Activated CD8-positive, alpha-beta memory T cell treated with anti-CD3 and anti-CD28 coated beads for 36 hours (primary cell): ENCODE measurements at regions not wholly inside any gene's neighbourhood (a gene's known extent, or its start where the extent isn't known, plus 50 kb on each side); places are given as distances from the start of the nearest gene placed in this dataset.
"Not testable (repeated sequence)": the region's sequence is repeated elsewhere in the genome, so short reads cannot be mapped to it uniquely, and the experiment has no call there.

Experiments
- CTCF ChIA-PET: fragments of 350-600 bp; sonication (Branson Sonifier 250); formaldehyde crosslinking; loops from one replicate; lab custom pipeline; 2021; ENCODE audit warnings: antibody characterized with exemption; lab: Charles Lee
- POLR2A ChIA-PET: fragments of 350-600 bp; sonication (Branson Sonifier 250); formaldehyde crosslinking; loops from one replicate; lab custom pipeline; 2021; ENCODE audit warnings: antibody characterized with exemption; lab: Charles Lee

DNA sequence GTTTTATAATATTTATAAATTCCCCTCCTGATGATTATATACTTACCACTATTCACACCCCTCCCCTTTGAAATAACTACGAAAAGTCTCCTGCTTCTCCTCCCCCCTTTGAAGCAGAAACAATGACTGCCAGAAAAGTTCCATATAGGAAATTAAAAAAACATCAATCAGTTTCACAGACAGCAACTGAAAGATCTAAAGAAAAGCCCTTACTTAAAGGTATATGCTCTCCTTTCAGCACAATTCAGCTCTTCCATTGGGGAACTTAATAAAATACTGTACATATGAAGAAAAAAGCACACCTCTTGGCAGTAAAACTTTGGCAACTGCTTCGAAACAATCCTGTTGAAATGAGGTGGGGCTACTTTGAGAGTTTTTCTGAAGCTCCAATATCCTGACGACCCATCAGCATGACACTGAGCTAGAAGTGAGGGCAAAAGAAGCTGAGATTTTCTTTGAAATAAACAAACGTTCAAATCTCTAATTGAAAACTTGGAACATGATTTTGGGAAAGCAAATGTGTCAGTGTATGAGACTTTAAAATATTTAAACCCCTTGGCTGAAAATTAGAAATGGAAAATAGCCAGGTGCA, 147.6 kb upstream of the RXFP2 start:
- ChIA-PET CTCF (no interaction called here), POLR2A (no interaction called here)

DNA sequence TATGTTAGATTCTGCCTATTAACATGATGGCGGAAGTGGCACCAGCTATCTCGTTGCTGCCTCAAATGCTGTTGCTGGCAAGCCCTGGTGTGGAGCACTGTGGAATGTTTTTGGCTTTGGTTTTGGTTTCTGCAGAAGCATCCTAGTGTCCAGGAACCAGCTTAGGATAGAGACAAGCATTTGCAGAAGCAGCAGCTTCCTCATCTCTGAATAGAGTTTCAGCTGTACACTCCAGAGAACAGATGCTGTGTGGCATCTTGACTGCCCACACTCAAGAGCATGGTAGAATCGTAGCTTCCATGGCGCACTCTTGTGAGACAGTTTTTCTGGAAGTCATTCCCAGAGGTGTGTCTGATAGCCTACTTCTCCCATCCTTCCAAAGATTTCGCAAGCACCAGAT, 145.3 kb upstream of the RXFP2 start:
- CTCF ChIA-PET, result no interaction called here
- POLR2A ChIA-PET, result no interaction called here

DNA sequence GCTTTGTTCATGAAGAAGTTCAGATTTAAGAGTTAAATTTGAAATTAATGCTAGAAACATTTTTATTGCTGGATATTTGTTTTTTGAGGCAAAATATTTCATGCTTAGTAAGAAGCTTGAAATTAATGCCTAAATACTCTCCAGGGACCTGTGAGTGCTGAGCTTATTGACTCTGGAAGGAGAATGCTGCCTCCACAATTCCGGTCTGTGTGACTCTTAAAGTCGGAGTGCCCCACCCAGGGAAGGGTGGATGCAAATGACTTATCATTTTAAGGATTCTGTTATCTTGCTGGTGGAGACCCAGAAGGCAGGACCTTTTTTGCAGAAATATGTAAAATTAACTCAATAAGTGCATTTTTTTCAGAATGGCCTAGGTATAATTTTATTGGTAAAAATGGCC, 143.8 kb upstream of the RXFP2 start:
- CTCF ChIA-PET, result no interaction called here
- POLR2A ChIA-PET, result no interaction called here

- ChIA-PET POLR2A (no interaction called here), CTCF (no interaction called here)
Observed at GRCh38 chr13:31598990-31599389, 140.3 kb upstream of the RXFP2 start.

GRCh38 chr13:31605076-31605860, 134.1 kb upstream of the RXFP2 start:
- CTCF ChIA-PET, result no interaction called here
- POLR2A ChIA-PET, result no interaction called here

- POLR2A ChIA-PET, CTCF ChIA-PET: not testable (repeated sequence)
Observed at GRCh38 chr13:31607531-31607930, 131.8 kb upstream of the RXFP2 start.

GRCh38 chr13:31608780-31609179, 130.5 kb upstream of the RXFP2 start:
- POLR2A ChIA-PET, CTCF ChIA-PET: not testable (repeated sequence)

- CTCF ChIA-PET, result no interaction called here
- POLR2A ChIA-PET, result no interaction called here
Observed at GRCh38 chr13:31610270-31610998, 128.9 kb upstream of the RXFP2 start.

DNA sequence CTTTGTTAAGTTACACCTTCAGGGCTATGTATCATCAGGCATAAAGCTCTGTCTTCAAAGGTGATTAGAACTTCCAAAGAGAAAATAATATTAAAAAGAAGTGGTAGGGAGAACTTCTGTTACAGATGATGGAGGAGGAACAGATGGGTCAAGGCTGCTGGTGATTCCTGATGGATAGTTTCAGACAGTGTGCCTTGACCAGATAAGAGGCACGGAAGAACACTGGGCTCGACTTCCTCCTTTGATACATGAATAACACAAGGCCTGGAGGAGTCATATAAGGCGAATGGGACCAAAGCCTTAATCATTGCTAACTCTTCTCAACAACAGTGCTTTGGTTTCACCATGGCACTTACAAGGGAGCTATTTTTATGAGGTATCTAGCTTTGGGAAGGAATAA, 128.1 kb upstream of the RXFP2 start:
- POLR2A ChIA-PET, result no interaction called here
- CTCF ChIA-PET, result no interaction called here

GRCh38 chr13:31614073-31614472, 125.3 kb upstream of the RXFP2 start:
- ChIA-PET CTCF (no interaction called here), POLR2A (no interaction called here)

DNA sequence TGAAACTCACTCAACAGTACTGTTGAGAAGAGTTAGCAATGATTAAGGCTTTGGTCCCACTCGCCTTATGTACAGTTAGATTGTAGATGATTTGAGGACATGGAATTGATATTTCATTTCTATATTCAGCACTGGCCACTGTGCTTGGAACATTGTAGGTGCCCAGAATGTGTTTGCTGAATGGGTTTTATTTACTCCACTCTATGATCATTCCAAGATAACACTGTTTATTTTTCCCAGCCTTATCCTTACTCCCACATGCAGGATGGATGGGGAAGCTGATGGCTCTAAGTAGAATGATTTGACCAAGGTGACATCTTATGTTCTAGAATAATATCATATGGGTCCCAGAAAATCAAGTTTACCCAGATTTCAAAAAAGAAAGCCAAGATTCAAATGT, 124.6 kb upstream of the RXFP2 start:
- POLR2A ChIA-PET, result no interaction called here
- CTCF ChIA-PET, result no interaction called here

DNA sequence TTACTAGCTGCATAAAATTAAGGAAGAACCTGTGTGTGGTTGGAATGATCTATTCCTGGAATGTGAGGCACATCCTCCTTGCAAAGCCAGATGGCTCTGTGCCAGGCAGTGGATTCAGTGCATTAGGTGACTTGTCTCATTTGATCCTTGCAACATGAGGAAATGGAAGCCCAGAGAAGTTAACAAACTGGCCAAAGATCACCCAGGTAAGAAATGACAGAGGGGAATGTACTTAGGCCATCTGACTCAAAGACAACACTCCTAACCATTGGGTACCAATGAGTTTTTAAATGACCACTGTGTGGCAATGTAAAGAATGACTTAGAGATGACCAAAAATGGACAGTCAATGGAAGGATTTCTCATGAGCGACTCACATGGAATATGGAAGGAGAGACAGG, 114.2 kb upstream of the RXFP2 start:
- ChIA-PET POLR2A (no interaction called here), CTCF (no interaction called here)

- CTCF ChIA-PET, result no interaction called here
- POLR2A ChIA-PET, result no interaction called here
Observed at GRCh38 chr13:31627097-31627845, 112.1 kb upstream of the RXFP2 start.

DNA sequence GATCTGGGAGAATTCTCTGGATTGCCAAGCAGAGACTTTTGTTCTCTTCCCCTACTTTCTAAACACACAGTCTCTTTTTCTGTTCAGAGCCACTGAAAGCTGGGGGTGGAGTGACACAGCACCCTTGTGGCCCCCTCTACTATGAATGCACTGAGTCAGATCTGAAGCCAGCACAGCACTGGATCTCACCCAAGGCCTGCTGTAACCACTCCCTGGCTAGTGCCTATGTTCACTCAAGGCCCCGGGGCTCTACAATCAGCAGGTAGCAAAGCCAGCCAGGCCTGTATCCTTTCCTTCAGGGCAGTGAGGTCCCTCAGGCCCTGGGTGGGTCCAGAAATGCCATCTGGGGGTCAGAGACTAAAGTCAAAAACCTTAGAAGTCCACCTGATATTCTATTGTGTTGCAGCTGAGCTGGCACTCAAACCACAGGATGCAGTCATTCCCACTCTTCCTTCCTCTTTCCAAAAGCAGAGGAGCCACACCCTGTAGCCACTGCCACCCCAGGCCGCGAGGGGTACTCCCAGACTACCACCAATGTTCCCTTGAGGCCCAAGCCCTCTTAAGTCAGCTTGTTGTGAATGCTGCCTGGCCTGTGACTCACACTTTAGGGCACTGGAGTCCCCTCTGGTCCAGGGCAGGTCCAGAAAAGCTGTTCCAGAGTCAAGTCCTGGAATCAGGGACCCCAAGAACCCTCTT, 110.1 kb upstream of the RXFP2 start:
- CTCF ChIA-PET, result no interaction called here
- POLR2A ChIA-PET, result no interaction called here

DNA sequence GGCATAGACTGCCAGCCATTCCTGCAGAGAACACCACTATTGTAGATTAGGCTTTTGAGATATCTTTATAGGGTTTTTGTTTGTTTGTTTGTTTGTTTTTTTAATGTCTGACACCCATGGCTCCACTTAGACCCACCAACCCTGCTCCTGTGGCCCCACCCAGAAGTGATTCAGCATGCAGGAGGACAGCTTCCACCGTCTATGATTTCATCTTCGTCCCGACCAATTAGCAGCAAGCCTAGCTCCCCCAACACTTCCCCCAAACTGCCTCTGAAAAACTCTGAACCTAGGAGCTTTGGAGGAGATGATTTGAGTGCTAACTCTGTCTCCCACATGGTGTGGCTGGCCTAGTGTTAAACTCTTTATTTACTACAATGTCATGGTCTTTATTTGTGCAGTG, 108.3 kb upstream of the RXFP2 start:
- POLR2A ChIA-PET, result no interaction called here
- CTCF ChIA-PET, result no interaction called here

GRCh38 chr13:31631746-31632145, 107.6 kb upstream of the RXFP2 start:
- POLR2A ChIA-PET, result no interaction called here
- CTCF ChIA-PET, result no interaction called here

GRCh38 chr13:31638577-31638976, 100.7 kb upstream of the RXFP2 start:
- CTCF ChIA-PET, result no interaction called here

DNA sequence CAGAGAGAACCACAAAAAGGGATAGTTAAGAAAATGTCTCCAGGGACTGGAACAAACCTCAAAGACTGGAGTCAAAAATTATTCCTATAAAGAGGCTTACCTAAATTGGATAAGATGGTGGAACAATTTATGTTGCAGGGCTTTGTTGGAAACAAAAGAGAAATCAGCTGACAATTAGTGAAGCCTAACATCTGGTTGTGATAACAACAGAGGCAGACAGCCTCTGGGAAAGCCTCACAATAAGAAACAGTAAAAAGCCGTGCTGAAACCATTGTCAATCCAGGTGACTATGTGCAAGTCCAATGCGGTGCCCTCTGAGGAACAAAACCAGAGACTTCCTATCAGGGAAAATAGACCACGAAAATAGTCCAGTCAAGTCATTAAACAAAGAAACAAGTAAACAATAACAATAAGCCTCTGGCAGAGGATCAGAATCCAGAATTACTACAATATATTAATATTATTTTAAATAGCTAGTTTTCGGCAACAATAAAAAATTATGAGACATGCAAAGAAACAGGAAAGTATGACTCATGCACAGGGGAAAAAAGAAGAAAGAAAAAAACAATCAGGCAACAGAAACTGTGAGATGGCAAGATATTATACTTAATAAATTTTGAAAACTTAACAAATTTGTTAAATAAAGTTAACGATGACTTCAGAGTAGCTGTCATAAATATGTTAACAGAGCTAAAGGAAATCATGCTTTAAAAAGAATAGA, 99.7 kb upstream of the RXFP2 start:
- CTCF ChIA-PET, result no interaction called here
- POLR2A ChIA-PET, result no interaction called here

More at GRCh38 chr13:31638577-31638976, 100.7 kb upstream of the RXFP2 start:
- POLR2A ChIA-PET, result no interaction called here

GRCh38 chr13:31649766-31650165, 89.6 kb upstream of the RXFP2 start:
- ChIA-PET POLR2A (no interaction called here), CTCF (no interaction called here)
